K562 (cell line): ENCODE measurements at regions not wholly inside any gene's neighbourhood (a gene's known extent, or its start where the extent isn't known, plus 50 kb on each side); places are given as distances from the start of the nearest gene placed in this dataset.

Experiments used
- ATAC-seq: fragments of 200-7000 bp; cut with Tn5 transposase; 3 replicates; pipeline ENCODE4 v1.9.1; 2020; ENCODE audit warnings: moderate library complexity
- BruUV-seq: library from RNA; stranded (reverse); fragments of 400-500 nt; replicated peaks from 2 replicates; lab custom pipeline; 2021; lab: Mats Ljungman, UMichigan
- CTCF ChIA-PET: fragments of 300-600 bp; formaldehyde crosslinking; extraction: SDS; loops from one replicate; lab custom pipeline; 2021; ENCODE audit warnings: low intra/inter-chr PET ratio; lab: Yijun Ruan, JAX
- POLR2A ChIA-PET: fragments of 300-600, 350-650 bp; sonication (Branson Sonifier 250); formaldehyde crosslinking; extraction: SDS; loops from one replicate; lab custom pipeline; 2021; ENCODE audit warnings: antibody characterized with exemption, inconsistent platforms; lab: Yijun Ruan, JAX
- DNase-seq, 4 experiments: peaks; one replicate each; pipeline versions ENCODE4 v3.0.0 to v3.0.0-alpha.2; 2011 to 2018; ENCODE audit warnings: low spot score in 3 of 4, mixed read lengths in 3 of 4; ENCODE audit errors: extremely low read depth in 1 of 4
- FAIRE-seq: peaks from 2 replicates; lab custom pipeline; 2011; peaks lifted over from hg19 to GRCh38; lab: Jason Lieb, UNC
- H2AFZ ChIP-seq: 2 replicates; pipeline ENCODE4 v1.6.0; 2011; ENCODE audit warnings: low read depth, low read length, control low read depth, inconsistent platforms
- H3K27ac ChIP-seq: fragments of 200-600 bp; 3 replicates; pipeline ENCODE4 v1.8.0; 2011; ENCODE audit warnings: low read depth, mild to moderate bottlenecking, control low read depth, inconsistent platforms, low read length, moderate library complexity, mixed read lengths; ENCODE audit errors: extremely low read depth
- H3K27me3 ChIP-seq, 2 experiments: fragments of 300-600 bp in 1 of 2; 2 replicates in 1 of 2; 3 replicates in 1 of 2; pipeline versions ENCODE4 v1.6.0 to v1.8.0; 2011; ENCODE audit warnings: inconsistent platforms in 2 of 2, low read length in 2 of 2, mild to moderate bottlenecking in 1 of 2, mixed read lengths in 1 of 2, moderate library complexity in 1 of 2; ENCODE audit not compliant: control insufficient read depth in 2 of 2, insufficient read depth in 2 of 2
- H3K36me3 ChIP-seq: fragments of 300-600 bp; 3 replicates; pipeline ENCODE4 v1.8.0; 2011; ENCODE audit warnings: mild to moderate bottlenecking, low read length, inconsistent platforms; ENCODE audit not compliant: control insufficient read depth, insufficient read depth
- H3K4me1 ChIP-seq, 2 experiments: fragments of 200-600 bp in 1 of 2; replicated peaks in 1 of 2; 2 replicates in 1 of 2; 3 replicates in 1 of 2; pipeline versions ENCODE4 v1.5.1 to v1.8.0; 2011; ENCODE audit warnings: inconsistent platforms in 2 of 2, low read length in 2 of 2, mild to moderate bottlenecking in 1 of 2, mixed read lengths in 1 of 2, moderate library complexity in 1 of 2; ENCODE audit not compliant: control insufficient read depth in 2 of 2, insufficient read depth in 2 of 2
- H3K4me2 ChIP-seq: 2 replicates; pipeline ENCODE4 v1.6.1; 2011; ENCODE audit warnings: low read length, control low read depth, inconsistent platforms, mixed read lengths; ENCODE audit not compliant: insufficient read depth
- H3K4me3 ChIP-seq: fragments of 200-600 bp; sonication (generic), shearing (Covaris generic); 2 replicates; pipeline ENCODE4 v1.5.1; 2016; ENCODE audit warnings: control low read depth, inconsistent platforms
- H3K79me2 ChIP-seq: fragments of 200-600 bp; 3 replicates; pipeline ENCODE4 v1.8.0; 2011; ENCODE audit warnings: low read length, inconsistent platforms; ENCODE audit not compliant: control insufficient read depth, insufficient read depth
- H3K9ac ChIP-seq, 2 experiments: 2 replicates each; pipeline versions ENCODE4 v1.6.0 to v1.6.1; 2011; ENCODE audit warnings: low read depth in 2 of 2, low read length in 2 of 2, control low read depth in 1 of 2, inconsistent platforms in 1 of 2, mild to moderate bottlenecking in 1 of 2, mixed read lengths in 1 of 2; ENCODE audit not compliant: insufficient read depth in 1 of 2
- H3K9me1 ChIP-seq: one replicate; pipeline ENCODE4 v1.6.0; 2011; ENCODE audit warnings: inconsistent platforms, mild to moderate bottlenecking, low read length, moderate library complexity; ENCODE audit not compliant: control insufficient read depth, insufficient read depth
- H3K9me3 ChIP-seq: replicated peaks from 2 replicates; pipeline ENCODE4 v1.5.1; 2011; ENCODE audit warnings: low read depth, low read length, inconsistent platforms; ENCODE audit not compliant: control insufficient read depth, insufficient read depth
- H4K20me1 ChIP-seq: replicated peaks from 2 replicates; pipeline ENCODE4 v1.6.1; 2011; ENCODE audit warnings: low read length, inconsistent platforms, mixed read lengths; ENCODE audit not compliant: control insufficient read depth, insufficient read depth
- ILK ChIP-seq: fragments of 450-650 bp; IDR thresholded peaks from 2 replicates; pipeline ENCODE4 v1.6.1; 2016; ENCODE audit warnings: missing genetic modification characterization, low read depth, mild to moderate bottlenecking, missing compliant biosample characterization, moderate library complexity, borderline replicate concordance
- MLLT1 ChIP-seq, 2 experiments: fragments of 450-650 bp; IDR thresholded peaks; 2 replicates each; pipeline ENCODE4 v1.6.1; 2016
- NONO ChIP-seq, 2 experiments: fragments of 200-400 bp in 1 of 2; fragments of 450-650 bp in 1 of 2; formaldehyde crosslinking in 1 of 2; IDR thresholded peaks; 2 replicates each; pipeline ENCODE4 v1.6.1; 2017; ENCODE audit warnings: low read depth in 2 of 2, mild to moderate bottlenecking in 2 of 2, moderate library complexity in 2 of 2, low read length in 1 of 2
- RBM39 ChIP-seq: fragments of 200-400 bp; formaldehyde crosslinking; optimal IDR thresholded peaks from 2 replicates; pipeline ENCODE3; 2018; ENCODE audit warnings: low read depth, low read length
- RNF2 ChIP-seq: sonication (generic); IDR thresholded peaks from 2 replicates; pipeline ENCODE4 v1.6.1; 2016
- ZC3H8 ChIP-seq: fragments of 450-650 bp; IDR thresholded peaks from 2 replicates; pipeline ENCODE4 v1.6.1; 2017
- ZEB2 ChIP-seq: fragments of 450-650 bp; IDR thresholded peaks from 2 replicates; pipeline ENCODE4 v1.6.1; 2016
- WGBS: fragments of 100-300 bp; shearing (Covaris generic); methylation state at CpG from one replicate; pipeline ENCODE4 v1.1.6; 2016; ENCODE audit warnings: low coverage, mixed read lengths; ENCODE audit not compliant: insufficient coverage; ENCODE audit errors: missing lambda C conversion rate; 5-methylcytosine and 5-hydroxymethylcytosine counted together
- in situ Hi-C: fragments of 300-500 bp; cut with MboI; formaldehyde crosslinking; loops from 4 replicates; pipeline ENCODE4 v1.15.0; 2018; ENCODE audit warnings: inconsistent platforms, mixed read lengths
- intact Hi-C: fragments of 100-400 bp; cut with micrococcal nuclease; formaldehyde crosslinking; loops from 2 replicates; pipeline ENCODE4 v1.14.2; 2022

GRCh38 chr10:107692072-107692471 is 527.6 kb upstream of the SORCS1 start:
- Histone ChIP-seq H3K9ac (no peak overlapping the region), H3K9me1 (no peaks in the 10 kb centered on the region), H2AFZ (no peak overlapping the region), H3K27me3 (no peaks in the 10 kb centered on the region), H4K20me1 (no peaks in the 10 kb centered on the region), H3K4me1 (no peaks in the 10 kb centered on the region), H3K36me3 (no peaks in the 10 kb centered on the region), H3K27ac (no peak overlapping the region), H3K4me2 (no peak overlapping the region), H3K79me2 (no peaks in the 10 kb centered on the region), H3K4me3 (no peak overlapping the region), H3K9me3 (no peaks in the 10 kb centered on the region)
- no peak for FAIRE-seq
- CTCF ChIA-PET = no interaction called here
- no TSS peak for BruUV-seq
- POLR2A ChIA-PET = no interaction called here
- TF ChIP-seq ZEB2 = no peak
- no peak for ATAC-seq
- intact Hi-C loops (no loop called here), in situ Hi-C loops (no loop called here)
- DNase-seq = no peak
- whole genome bisulfite sequencing = 0% methylated on average over 1 of the region's 1 CpG

- Histone ChIP-seq H3K36me3 (no peaks in the 10 kb centered on the region), H3K4me3 (no peak overlapping the region), H3K9me1 (no peaks in the 10 kb centered on the region), H4K20me1 (no peaks in the 10 kb centered on the region), H3K27me3 (no peaks in the 10 kb centered on the region), H3K9me3 (no peaks in the 10 kb centered on the region), H3K4me2 (no peak overlapping the region), H2AFZ (no peak overlapping the region), H3K9ac (no peak overlapping the region), H3K79me2 (no peaks in the 10 kb centered on the region), H3K4me1 (no peaks in the 10 kb centered on the region), H3K27ac (no peak overlapping the region)
- FAIRE-seq (no peak), DNase-seq (no peak), ATAC-seq (no peak)
- no TSS peak for BruUV-seq
- CTCF ChIA-PET = no interaction called here
- no peak for TF ChIP-seq MLLT1 (IDR thresholded peaks at IDR 0.05)
- no peak for TF ChIP-seq ILK (tag)
- TF ChIP-seq RNF2 = no peak
- TF ChIP-seq RBM39 = no peak
- TF ChIP-seq ZC3H8 = no peak
- no peak for TF ChIP-seq NONO (IDR thresholded peaks at IDR 0.05; ENCODE audit: low read depth in 2 of 2, low read length in 1 of 2)
- intact Hi-C loops = no loop called here
- POLR2A ChIA-PET = no interaction called here
- in situ Hi-C loops = no loop called here
- 0% methylated on average over 2 of the region's 2 CpGs for WGBS
These were observed 524.8 kb upstream of the SORCS1 start for GRCh38 chr10:107689323-107689722.
